Stimulated activated CD4-positive, alpha-beta T cell treated with anti-CD3 and anti-CD28 coated beads, Interleukin-2, amount 100 ng/mL, for 4 hours (primary cell): ENCODE measurements at regions not wholly inside any gene's neighbourhood (a gene's known extent, or its start where the extent isn't known, plus 50 kb on each side); places are given as distances from the start of the nearest gene placed in this dataset.
"Not testable (repeated sequence)": the region's sequence is repeated elsewhere in the genome, so short reads cannot be mapped to it uniquely, and the experiment has no call there.

Experiments
- DNase-seq: peaks from one replicate; pipeline ENCODE4 v3.0.0-alpha.2; 2020; ENCODE audit warnings: low read depth

GRCh38 chr2:95765925-95766910, 174.4 kb downstream of the TRIM43 start:
- DNase-seq: not testable (repeated sequence)

- DNase-seq: not testable (repeated sequence)
These were observed 175.7 kb downstream of the TRIM43 start for GRCh38 chr2:95767531-95767930.

- not testable (repeated sequence) for DNase-seq
These were observed 176.1 kb downstream of the TRIM43 start for GRCh38 chr2:95767950-95768349.

GRCh38 chr2:95769256-95769655, 177.5 kb downstream of the TRIM43 start:
- not testable (repeated sequence) for DNase-seq

GRCh38 chr2:95770726-95771125, 178.9 kb downstream of the TRIM43 start:
- DNase-seq: not testable (repeated sequence)

- DNase-seq: not testable (repeated sequence)
These were observed 182.8 kb downstream of the TRIM43 start for GRCh38 chr2:95774322-95775192.

DNA sequence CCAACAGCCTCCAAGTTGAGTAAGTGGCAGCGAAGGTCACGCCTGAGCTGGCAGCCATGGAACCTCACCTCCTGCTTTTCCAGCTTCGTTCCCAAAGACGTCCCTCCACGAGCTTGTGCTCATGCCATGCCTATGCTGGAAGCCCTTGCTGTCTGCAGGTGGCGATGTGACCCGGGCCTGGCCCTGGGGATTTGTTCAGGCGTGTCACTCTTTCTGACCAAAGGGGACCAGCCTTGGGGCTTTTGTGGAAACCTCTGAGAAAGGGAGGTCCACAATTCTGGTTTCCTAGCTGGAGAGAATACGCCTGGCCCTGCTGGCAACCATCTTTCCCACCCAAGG, 183.4 kb downstream of the TRIM43 start:
- not testable (repeated sequence) for DNase-seq
